A172 (cell line): ENCODE measurements at regions not wholly inside any gene's neighbourhood (a gene's known extent, or its start where the extent isn't known, plus 50 kb on each side); places are given as distances from the start of the nearest gene placed in this dataset.

Experiments
- DNase-seq: peaks from one replicate; pipeline ENCODE4 v3.0.0-alpha.2; 2015; ENCODE audit warnings: low spot score

DNA sequence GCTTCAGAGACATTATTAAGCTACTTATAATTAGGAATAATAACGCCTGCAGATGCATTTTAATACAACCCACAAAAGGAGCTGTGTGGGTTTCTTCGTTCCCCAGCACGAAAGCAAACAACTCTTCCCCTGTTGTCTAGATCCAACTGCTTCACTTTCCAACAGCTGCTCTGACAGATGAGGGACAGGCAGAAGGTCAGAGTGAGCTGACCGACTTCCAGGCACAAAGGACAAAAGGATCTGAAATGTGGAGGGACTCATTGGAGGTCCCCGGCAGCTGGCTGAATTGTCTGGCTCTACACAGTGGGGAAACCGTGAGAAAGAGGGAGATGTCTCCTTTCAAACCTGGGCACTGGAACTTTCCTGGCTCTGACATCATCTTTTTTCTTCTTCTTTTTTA lies 79.1 kb upstream of the ALDH1B1 start:
- no peak for DNase-seq

GRCh38 chr9:38312406-38312805 lies 80.1 kb upstream of the ALDH1B1 start:
- DNase-seq = no peak

DNA sequence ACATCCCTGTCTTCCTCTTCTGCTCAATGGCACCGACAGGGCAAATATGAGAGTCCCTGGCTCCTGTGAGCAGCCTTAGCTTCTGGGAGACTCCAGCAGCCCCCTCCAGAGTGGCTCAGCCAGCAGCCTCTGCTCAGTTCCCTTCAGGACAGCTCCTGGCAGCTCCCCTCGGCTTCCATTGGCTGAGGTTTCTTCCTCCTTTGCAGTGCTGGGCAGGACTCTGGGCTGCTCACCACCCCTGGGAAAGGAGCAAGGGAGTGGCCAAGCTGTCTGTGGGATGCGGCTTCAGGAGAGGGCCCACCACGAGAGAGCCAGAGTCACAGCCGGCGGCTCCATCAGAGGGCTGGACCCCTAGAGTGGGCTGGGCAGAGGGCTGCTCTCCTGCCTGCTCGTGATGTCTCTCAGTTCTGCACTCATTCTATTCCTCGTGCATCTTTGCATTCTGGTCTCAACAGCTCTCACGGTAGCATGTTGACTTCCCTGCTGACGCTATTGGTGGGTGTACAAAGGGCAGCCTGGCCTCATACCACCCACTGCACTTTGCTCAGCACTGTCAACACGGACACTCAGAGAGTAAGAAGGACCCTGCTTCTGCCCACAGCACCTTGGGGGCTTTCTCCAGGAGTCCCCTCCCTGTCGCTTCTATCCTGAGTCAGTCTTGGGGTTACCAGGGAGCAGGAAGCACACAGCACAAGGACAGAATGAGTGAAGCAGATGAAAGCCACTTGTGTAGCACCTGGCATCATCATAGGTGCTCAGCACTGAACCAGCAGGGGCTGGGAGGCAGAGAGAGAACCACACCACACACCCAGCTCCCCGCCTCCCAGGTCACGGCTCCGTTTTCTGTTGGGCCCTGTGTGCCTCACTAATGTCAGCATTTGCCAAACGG lies 80.9 kb upstream of the ALDH1B1 start:
- DNase-seq = peak; percentile 19

- DNase-seq = peak; percentile 14
Measured at GRCh38 chr9:38309324-38310195, 82.9 kb upstream of the ALDH1B1 start.

DNA sequence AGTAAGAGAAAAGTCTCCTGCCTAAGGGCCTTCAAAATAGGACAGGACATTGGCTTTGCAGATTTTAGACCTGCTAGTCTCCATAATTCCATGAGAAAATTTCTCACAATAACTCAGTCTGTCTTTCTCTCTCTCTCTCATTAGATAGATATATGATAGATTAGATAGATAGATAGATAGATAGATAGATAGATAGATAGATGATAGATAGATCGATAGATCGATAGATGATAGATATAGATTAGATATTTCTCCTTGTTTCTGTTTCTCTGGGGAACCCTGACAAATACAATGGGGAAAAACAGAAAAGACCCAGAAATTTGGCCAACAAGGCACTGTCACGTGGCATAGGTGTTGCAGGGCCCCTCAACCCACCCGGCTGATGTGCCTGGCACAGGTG lies 84.4 kb upstream of the ALDH1B1 start:
- DNase-seq = no peak

DNA sequence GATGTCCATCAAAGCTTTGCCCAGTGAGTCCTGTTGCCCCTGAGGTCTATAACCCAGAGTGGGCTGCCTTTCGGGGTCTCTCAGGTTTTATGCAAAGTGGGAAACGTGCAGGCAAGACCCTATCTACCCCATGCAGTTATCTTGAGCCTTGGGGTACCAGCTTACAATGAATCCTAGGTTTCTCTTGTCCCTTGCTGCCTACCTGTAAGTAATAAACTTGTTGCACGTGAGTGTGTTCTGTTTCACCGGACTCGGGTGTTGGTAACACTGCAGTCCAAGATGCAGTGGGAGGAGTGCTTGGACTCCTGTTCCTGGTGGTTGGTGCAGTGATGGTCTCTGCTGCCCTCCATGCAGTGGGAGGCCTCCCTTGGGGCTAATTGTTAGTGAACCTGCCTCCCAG lies 85.6 kb upstream of the ALDH1B1 start:
- DNase-seq = no peak

- no peak for DNase-seq
Measured at GRCh38 chr9:38305582-38305981, 86.9 kb upstream of the ALDH1B1 start.

DNA sequence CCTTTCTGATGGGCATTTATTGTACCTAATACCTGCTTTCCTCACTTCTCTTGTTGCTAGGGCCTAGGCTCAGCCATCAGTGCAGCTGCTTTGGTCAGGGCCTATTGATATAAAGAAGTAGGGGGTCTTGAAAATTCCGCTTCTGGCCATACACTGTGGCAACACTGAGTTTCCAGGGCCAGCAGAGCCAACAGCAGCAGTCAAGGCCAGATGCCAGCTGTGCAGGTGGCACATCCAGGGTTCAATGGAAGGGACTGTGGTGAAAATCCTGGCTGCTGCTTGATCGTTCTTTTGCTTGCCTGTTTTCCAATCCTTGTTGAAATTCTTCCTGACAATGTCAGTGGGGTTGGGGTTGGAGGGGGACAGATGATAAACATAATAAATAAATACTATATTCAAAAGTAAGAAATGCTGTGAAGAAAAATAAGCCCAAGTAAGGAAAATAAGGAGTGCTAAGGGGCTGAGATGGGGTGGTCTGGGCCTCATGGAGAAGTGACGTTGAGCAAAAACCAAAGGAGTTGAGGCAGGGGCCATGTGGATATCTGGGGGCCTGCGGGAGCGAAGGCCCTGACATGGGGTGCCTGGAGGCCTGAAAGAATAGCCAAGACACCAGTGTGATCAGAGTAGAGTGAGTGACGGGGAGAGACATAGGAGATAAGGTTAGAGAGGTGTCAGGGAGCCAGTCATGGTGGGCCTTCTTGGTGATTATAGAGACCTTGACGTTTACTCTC lies 91.0 kb upstream of the ALDH1B1 start:
- no peak for DNase-seq

DNA sequence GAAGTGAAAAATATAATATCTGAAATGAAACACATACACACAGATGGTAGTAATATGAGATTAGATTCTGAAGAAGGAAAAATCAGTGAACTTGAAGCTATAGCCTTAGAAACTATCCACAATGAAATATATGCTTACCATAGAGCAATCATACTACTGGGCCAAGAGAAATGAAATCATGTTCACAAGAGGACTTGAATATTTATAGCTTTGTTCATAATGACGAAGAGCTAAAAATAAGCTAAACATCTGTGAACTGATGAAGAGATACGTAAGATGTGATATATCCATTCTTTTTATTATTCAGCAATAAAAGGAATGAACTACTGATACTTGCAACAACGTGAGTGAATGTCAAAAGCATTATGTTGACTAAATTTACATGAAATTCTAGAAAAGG lies 92.6 kb upstream of the ALDH1B1 start:
- no peak for DNase-seq

DNA sequence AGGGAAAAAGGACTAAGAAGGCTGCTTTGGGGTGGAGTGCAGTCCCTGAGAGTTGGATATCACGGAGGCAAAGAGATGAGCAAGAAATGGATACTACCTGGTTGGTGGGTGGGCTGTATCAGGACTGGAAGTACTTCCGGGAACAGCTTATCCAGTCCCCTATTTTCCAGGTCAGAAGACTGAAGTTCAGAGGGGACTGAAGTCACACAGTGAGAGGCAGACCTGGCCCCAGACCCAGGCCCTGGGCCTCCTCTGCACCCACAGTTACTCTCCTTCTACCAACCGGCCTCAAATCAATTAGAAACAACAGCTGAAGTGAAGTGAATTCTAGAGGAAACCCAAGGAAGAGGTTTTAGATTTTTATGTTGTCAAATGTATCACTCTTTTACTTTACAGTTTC lies 93.6 kb upstream of the ALDH1B1 start:
- DNase-seq = no peak

- DNase-seq = no peak
Measured at GRCh38 chr9:38298503-38298902, 94.0 kb upstream of the ALDH1B1 start.

- DNase-seq = no peak
Measured at GRCh38 chr9:38296807-38297206, 95.7 kb upstream of the ALDH1B1 start.

DNA sequence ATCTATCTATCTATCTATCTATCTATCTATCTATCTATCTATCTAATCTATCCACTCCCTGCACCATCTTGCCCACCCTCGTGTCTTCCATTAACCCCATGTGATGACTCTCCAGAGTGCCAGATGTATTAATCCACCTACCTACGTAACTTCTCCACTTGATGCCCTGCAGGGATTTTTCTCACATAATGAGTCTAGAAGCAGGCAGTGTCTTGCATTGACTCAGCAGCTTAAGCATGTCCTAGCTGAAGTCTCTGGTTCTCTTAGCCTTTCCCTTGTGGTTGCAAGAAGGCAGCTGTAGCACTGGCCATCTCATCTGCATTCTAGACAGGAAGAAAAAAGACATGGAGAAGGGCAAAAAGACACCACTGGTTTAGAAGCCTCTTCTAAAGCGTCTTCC lies 96.7 kb upstream of the ALDH1B1 start:
- no peak for DNase-seq

DNA sequence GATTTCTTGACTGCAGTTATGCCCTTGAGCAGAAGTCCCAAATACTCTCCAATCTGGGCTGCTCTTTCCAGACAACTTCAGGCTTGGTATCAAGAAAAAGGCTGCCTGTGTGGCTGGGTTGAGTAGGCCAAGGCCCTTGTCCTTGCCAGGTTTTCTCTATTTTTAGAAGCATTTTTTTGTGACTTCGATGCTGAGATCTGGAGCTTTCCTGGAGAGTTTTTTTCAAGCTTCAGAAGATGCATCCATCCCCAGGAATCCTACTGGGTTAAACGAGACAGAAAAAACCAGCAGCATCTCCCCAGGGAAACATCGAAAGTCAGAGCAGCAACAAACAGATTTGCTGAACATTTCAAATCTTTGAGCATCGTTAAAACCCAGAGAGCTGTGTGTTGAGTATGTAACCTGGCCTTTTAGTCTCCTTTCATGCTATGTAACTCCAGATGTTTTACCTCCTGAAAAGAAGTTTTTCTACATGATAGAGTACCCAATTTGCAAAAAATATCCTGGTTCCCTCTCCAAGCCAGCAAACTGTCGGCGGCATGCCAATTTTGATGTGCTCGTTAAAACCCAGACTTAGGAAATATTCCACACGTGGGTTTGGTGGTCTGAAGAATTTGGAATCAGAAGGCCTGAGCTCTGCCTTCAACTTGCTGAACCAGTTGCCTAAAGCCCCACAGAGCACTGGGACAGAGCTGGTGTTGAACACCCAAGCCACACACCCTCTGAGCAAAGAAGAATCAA lies 98.1 kb upstream of the ALDH1B1 start:
- no peak for DNase-seq

DNA sequence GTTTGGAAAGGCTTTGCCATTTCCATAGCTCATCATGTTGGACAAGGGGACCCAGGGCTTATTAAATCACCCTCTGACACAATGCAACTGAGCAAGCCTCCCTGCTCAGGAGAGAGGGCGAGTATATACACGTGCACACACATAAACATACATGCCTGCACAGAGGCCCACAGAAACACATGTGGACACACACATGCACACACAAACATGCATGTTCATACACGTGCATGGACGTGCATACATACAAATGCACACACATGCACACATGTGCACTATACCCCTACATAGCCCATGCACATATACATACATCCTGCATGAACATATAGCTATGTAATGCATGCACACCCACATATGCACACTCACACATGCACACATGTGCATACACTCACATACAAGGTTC lies 99.5 kb upstream of the ALDH1B1 start:
- no peak for DNase-seq

DNA sequence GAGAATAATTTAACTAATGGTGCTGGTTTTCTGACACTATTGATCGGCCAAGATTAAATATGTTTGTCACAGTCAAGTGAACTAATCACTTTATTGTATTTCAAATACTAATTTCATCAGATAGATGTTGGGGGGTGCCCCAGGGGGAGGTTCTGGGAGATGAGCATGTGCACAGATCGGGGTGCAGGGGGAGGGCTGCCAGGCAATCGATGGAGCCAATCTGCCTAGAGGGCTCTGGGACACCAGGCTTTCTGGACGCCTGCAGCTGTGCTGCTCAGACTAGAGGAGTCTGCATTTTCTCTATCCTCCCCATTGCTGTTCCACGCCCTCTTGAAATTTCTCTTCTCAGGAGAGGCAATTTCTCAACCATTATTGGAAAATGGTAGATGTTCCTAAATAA lies 100.0 kb upstream of the ALDH1B1 start:
- DNase-seq = no peak

DNA sequence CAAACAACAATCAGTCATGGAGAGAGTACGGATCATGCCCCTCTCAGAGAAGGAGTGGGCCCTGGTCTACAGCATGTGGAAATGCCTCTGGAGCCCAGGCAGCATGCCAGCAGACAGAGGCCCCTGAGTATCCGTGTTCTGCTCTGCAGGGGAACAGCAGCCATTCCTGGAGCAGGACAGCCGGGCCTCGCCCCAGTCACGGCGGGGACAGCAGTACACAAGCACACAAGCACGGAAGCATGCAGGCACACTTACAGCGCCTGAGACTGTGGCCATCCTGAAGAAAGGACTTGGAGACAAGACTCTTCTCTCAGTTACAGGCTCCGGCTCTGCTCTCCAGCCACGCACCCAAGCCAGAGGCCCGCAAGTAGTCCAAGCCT lies 102.6 kb upstream of the ALDH1B1 start:
- no peak for DNase-seq

GRCh38 chr9:38289236-38289865 lies 103.2 kb upstream of the ALDH1B1 start:
- DNase-seq = no peak

- no peak for DNase-seq
Measured at GRCh38 chr9:38288502-38288901, 104.0 kb upstream of the ALDH1B1 start.

DNA sequence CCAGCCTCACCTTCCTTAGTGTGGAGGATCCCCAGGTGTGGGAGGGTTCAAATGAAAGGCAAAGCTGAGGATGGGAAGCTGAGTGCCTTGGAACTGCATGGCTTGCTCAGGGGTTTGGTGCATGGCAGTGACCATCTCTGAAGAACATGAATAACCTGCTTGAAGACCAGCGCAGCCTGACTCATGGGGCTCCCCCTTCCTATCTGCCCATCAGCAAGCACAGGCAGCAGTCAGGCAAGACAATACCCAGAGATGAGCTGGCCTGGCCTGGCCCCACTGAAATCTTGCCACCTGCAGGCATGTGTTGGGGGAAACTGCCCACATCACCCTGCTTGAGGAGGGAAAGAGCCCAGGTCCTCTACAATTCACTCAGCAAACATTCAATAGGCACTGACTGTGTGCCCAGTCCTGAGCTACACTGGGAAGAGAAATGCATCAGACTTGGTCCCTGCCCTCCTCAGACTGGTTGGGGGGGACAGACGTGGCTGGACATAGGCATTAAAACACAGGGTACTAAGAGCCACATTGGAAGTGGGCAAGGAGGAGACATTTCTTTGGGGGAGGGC lies 105.0 kb upstream of the ALDH1B1 start:
- DNase-seq = no peak

GRCh38 chr9:38286766-38287165 lies 105.7 kb upstream of the ALDH1B1 start:
- no peak for DNase-seq
